HCEC 1CT (cell line): ENCODE measurements at regions not wholly inside any gene's neighbourhood (a gene's known extent, or its start where the extent isn't known, plus 50 kb on each side); places are given as distances from the start of the nearest gene placed in this dataset.
"Not testable (repeated sequence)": the region's sequence is repeated elsewhere in the genome, so short reads cannot be mapped to it uniquely, and the experiment has no call there.

Experiments used
- DNase-seq: peaks from one replicate; pipeline ENCODE4 v3.0.0-alpha.2; 2017

DNA sequence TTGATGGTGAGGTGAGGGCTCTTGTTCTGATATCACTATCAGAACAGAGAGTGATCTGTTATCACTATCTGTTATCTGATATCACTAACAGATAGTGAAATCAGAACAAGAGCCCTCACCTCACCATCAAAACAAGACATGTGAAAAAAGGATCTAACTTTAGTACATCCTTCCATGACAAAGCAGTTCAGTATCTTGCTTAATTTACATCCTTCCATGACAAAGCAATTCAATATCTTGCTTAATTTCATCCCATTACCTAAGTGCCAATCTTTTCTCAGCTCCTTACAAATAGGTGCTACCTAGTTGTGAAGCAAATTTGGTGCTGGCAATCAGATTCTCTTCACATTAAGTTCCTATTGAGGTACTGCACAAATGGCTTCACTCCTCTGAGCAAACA, 1865.6 kb upstream of the FLRT2 start:
- DNase-seq = no peak

DNA sequence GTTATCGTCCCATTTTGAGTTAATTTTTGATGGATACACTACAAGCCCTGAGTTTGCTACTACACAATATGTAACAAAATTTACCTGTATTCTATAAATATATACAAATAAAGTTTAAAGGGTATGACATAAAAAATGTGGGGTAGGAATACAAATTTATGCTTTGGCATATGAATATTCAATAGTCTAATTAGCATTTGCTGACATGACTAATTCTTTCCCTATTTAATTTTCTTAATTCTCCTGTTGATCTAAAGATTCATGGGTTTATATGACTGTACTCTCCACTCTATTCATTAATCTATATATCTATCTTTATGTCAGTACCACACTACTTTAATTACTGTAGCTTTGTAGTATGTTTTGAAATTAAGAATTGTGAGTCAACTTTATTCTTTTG, 1840.7 kb upstream of the FLRT2 start:
- DNase-seq = no peak

DNA sequence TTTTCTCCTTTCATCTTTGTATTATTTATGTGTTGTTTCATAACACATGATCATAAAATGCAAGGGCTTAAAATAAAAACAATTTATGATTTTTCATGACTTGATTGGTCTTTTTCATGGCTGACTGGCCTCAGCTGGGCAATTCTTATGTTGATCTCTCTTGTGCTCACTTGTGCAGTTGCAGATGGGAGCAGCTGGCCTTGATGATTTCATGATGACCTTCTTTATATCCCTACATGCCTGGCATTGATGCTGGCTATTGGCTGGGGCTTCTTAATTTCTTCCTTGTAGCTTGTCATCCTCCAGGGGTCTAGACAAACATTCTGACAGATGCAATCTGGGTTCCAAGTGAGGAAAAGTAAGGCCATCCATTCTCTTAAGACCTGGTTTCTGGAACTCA, 1832.8 kb upstream of the FLRT2 start:
- no peak for DNase-seq

- DNase-seq = no peak
Observed at GRCh38 chr14:83702619-83703018, 1827.3 kb upstream of the FLRT2 start.

GRCh38 chr14:83706231-83706954, 1823.6 kb upstream of the FLRT2 start:
- no peak for DNase-seq

- no peak for DNase-seq
Observed at GRCh38 chr14:83707056-83707455, 1822.9 kb upstream of the FLRT2 start.

- no peak for DNase-seq
Observed at GRCh38 chr14:83709116-83709515, 1820.8 kb upstream of the FLRT2 start.

GRCh38 chr14:83711046-83711445, 1818.9 kb upstream of the FLRT2 start:
- DNase-seq = no peak

DNA sequence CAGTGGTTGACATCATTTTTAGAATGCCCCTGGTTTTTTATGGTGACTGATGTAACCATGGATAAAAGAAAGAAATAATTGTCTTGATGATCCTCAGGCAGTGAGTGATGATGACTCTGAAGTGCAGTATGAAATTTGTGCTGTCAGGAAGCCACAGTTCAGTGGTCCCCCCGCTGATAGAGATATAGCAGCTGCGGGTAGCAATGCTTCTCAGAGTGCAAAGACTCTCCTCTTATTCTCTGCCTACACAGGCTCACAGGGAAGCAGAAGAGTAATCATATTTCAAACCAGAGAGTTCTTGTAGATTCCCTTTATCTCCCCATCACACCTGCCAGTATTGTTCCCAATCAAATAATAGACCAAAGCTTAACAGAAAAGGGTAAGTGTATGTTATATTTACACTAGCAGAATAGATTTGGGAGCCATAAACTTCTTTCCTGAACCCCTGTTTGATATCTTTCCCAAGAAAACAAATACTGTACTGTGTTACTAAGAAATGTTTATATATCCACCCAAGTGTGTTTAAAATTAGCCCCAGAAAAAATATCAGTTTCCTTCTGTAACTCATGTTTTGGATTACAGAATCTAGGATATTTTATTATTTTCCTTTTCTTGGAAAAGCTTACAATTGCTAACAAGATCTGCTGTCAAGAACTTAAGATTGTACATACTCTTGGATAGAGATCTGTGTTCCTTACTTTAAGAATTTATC, 1817.4 kb upstream of the FLRT2 start:
- no peak for DNase-seq

DNA sequence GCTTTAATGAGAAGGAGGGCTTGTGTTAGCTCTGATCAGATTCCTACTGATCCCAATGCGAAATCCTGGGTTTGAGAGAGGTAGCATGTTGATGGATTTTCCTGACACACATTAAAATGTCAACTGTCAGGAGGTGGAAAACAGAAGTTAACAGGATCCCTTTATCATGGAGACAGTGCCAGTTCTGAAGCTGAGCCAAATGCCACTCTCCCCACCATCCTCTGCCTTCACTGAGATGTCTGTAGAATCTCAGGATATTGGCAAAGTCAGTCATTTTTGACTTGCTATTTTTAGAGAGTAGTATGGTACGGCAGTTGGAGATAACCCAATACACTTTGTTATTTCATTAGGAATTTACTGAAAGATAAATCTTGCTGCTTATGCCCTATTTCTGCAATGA, 1816.2 kb upstream of the FLRT2 start:
- DNase-seq = no peak

- DNase-seq = no peak
Observed at GRCh38 chr14:83714151-83714550, 1815.8 kb upstream of the FLRT2 start.

GRCh38 chr14:83719435-83719834, 1810.5 kb upstream of the FLRT2 start:
- DNase-seq = not testable (repeated sequence)

GRCh38 chr14:83733670-83734069, 1796.3 kb upstream of the FLRT2 start:
- DNase-seq = no peak

- DNase-seq = no peak
Observed at GRCh38 chr14:83734431-83734830, 1795.5 kb upstream of the FLRT2 start.

GRCh38 chr14:83741269-83741668, 1788.7 kb upstream of the FLRT2 start:
- DNase-seq = no peak

- DNase-seq = no peak
Observed at GRCh38 chr14:83744224-83744623, 1785.7 kb upstream of the FLRT2 start.

DNA sequence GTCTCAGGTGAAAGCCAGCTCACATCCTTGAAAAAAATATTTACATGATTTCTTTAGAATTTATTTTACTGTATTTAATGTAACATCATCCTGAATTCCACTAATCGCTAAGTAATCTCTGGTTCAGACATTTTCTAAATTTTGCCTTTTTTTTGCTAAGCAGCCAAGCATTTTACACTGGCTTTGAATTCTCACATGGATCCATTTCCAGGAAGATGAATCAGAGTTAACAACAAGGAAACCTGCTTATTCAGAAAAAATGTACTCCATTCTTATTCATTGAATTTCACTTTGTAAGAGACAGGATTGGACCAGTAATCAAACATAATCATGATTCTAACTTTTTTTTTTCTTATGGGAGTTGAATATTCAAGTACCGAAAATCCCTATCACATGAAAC, 1785.1 kb upstream of the FLRT2 start:
- DNase-seq = no peak

DNA sequence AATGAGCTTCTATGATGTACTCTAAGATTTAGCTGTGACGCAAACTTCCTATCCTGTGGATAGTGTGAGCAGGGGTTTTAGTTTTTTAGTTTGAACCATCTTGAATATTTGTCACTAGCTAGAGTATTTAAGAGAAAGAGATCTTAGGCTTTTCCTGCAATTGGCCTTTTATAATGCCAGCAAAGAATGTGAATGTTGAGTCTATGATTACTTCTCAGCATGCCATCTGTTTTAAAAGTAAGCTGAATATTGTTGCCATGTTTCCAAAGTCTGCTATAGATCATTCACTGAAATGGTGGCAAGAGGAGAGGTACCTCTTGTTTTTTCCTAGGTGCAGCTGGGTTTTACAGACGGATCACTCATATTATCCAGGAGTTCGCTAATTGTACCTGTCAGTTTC, 1783.6 kb upstream of the FLRT2 start:
- DNase-seq = no peak

- peak; percentile 58 for DNase-seq
Observed at GRCh38 chr14:83757916-83758315, 1772.0 kb upstream of the FLRT2 start.

DNA sequence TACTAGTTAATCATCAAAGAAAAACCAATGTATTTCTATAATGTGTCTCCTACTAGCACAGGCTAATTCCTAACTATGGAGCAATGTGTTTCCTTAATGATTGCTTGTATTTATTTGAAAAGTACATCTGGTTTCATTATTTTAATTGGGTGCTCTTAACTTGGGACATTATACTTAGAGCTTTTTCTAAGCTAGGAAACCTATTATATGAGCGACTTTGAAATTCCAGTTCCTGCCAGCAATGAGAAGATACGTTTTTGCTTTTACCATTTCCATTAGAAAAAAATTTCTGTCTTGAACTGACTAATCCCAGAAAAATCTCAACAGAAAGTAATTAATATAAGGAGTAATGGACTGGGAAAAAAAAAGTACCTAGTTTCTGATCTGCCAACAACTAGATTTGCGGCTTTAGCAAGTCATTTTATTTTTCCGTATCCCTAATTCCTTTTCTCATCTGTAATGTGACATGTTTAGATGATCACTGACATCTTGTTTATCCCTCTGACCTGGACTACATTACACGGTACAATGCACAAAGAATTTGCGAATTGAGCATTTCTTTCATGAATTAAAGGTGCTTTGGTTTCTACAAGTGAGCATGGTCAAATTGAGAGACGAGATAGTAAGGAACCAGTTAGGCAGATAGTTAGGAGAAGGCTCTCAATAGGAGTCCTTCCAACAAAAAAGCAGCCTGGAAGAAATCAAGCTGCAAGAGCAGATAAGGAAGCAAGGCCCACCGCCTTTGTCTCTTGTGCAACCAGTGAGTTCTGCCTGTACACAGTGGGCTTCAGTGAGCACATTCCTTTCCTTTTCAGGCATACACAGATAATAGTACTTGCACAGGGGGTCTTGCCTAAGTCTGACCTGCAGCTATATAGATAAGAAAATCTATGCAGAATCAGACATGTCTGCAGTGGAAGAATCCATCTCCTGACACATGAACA, 1765.0 kb upstream of the FLRT2 start:
- no peak for DNase-seq

DNA sequence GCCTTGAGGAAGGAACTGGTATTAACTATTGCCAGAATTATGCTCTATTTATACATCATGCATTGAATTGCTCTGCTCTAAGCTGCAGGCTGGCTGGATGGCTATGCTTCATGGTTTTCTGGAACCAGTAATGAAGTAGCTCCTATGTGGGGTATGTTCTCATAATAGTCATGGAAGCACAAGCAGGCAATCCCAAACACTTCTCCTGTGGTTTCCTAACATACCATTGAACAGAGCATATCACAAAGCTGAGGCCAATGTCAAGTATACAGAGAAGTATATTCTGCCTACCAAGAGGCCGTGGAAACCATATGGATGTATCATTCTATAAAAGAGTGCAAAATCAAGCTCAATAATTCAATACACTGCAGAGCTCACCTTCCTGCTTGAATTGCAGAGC, 1752.4 kb upstream of the FLRT2 start:
- DNase-seq = no peak

DNA sequence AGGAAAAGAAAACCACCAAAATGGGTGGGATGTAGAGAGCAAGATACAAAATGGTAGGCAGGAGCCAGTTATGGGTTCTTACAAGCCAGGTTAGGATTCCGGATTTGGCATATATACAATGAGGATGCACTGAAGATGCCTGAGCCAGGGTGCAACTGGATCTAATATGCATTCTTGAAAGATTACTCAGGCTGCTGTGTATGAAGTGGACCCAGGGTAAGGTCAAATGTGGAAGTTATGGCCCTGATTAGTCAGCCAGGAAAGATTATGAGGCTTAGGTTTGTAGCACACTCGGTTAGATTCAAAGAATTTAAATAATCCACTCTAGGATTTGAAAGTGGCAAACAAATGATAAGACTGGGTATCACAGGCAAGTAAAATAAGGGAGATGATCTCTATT, 1750.7 kb upstream of the FLRT2 start:
- peak; percentile 87 for DNase-seq

- DNase-seq = no peak
Observed at GRCh38 chr14:83780321-83780720, 1749.6 kb upstream of the FLRT2 start.

DNA sequence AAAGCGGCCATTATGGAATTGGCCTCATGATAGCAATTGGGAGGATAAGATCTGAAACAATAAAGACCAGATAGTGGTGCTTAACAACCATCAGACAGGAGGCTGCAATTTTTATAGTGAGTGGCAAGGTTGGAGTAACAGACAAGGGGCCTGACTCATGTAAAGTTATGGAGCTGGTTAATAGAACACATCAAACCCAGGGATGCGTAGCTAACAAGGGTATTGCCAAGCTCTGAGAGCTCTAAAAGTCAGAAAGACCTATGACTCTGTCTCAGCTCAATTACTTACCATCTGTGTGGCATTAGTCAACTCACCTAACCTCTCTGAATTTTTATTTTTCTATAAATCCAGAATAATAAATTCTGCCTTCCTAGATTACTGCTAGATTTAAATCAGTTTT, 1731.5 kb upstream of the FLRT2 start:
- DNase-seq = no peak
